ENCODE measurements at regions not wholly inside any gene's neighbourhood (a gene's known extent, or its start where the extent isn't known, plus 50 kb on each side); places are given as distances from the start of the nearest gene placed in this dataset.

DNA sequence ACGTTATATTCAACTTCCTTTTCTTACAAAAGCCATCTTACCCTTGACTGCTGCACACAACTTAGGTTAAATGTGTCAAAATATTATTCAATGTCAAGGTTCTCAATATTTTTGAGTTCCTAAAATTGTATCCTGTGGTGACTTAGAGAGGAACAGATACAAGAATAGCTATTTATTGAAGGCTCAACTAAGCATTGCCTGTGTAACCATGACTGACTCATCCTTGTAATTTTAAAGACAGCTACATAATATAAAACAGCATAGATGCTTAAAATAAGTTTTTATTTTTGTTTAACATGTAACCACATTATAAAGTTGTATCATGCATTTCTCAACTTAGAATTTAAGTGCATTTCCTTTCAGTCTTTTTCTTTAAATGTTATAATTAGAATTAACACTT, 312.9 kb upstream of the RGMB start:
- WGBS = 38% methylated on average over 1 of the region's 1 CpG
- no peaks in the 10 kb centered on the region for H3K27me3 ChIP-seq (ENCODE audit: control insufficient read depth in 2 of 2, insufficient read depth in 1 of 2, low read length in 1 of 2)
- H3K9me3 ChIP-seq (ENCODE audit: control insufficient read depth in 2 of 2, insufficient read depth in 1 of 2, low read length in 1 of 2) = no peaks in the 10 kb centered on the region
- H3K4me1 ChIP-seq (ENCODE audit: control insufficient read depth in 2 of 2, insufficient read depth in 2 of 2, low read length in 2 of 2) = no peaks in the 10 kb centered on the region
- no peaks in the 10 kb centered on the region for H3K36me3 ChIP-seq (ENCODE audit: control insufficient read depth in 2 of 2, insufficient read depth in 2 of 2, low read length in 1 of 2)
- H3K4me3 ChIP-seq (ENCODE audit: low read length in 2 of 2) = no peak overlapping the region
- no peak overlapping the region for H3K27ac ChIP-seq (ENCODE audit: low read depth in 1 of 2, low read length in 1 of 2)
- no peak for DNase-seq (ENCODE audit: low read depth in 6 of 9, low spot score in 9 of 9)

DNA sequence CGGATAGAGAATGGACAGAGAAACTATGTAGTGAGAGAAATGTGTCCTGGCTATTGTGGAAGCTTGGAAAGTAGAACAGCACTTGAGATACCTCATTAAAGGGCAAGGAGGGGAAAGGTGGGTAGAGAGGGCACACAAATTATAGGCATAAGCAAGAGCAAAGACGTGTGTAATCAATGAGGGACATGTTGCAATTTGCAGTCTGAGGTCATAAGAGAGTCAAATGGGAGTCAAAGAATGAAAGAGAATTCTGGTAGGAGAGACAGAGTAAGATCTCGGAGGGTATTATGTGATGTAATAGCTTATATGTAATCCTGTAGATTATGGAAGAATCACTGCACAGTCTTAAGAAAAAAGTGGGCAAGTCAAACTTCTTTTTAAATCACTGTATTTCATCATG, 312.0 kb upstream of the RGMB start:
- no peak overlapping the region for H3K27ac ChIP-seq (ENCODE audit: low read depth in 1 of 2, low read length in 1 of 2)
- 90% methylated on average over 3 of the region's 3 CpGs for WGBS
- no peak for DNase-seq (ENCODE audit: low read depth in 6 of 9, low spot score in 9 of 9)
- peaks cover 0 to 4% of the 10 kb centered on the region in 2 donors for H3K9me3 ChIP-seq (ENCODE audit: control insufficient read depth in 2 of 2, insufficient read depth in 1 of 2, low read length in 1 of 2)
- H3K27me3 ChIP-seq (ENCODE audit: control insufficient read depth in 2 of 2, insufficient read depth in 1 of 2, low read length in 1 of 2) = no peaks in the 10 kb centered on the region
- no peaks in the 10 kb centered on the region for H3K36me3 ChIP-seq (ENCODE audit: control insufficient read depth in 2 of 2, insufficient read depth in 2 of 2, low read length in 1 of 2)
- H3K4me3 ChIP-seq (ENCODE audit: low read length in 2 of 2) = no peak overlapping the region
- H3K4me1 ChIP-seq (ENCODE audit: control insufficient read depth in 2 of 2, insufficient read depth in 2 of 2, low read length in 2 of 2) = no peaks in the 10 kb centered on the region

DNA sequence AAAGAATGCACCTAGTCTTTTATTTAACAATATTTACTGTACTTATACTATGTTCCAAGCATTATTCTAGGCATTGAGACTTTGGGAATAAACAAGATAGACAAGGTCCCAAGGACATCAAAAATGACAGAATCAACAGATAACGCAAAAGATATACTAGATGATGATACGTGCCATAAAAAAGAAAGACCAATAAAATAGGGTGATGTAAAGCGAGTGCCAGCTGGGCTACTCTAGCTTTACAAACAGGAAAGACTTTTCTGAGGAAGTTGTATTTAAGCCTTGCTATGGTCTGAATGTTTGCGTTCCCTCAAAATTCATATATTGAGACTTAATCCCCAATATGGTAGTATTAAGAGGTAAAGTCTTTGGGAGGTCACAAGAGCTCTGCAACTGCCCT, 310.2 kb upstream of the RGMB start:
- H3K4me1 ChIP-seq (ENCODE audit: control insufficient read depth in 2 of 2, insufficient read depth in 2 of 2, low read length in 2 of 2) = no peaks in the 10 kb centered on the region
- no peaks in the 10 kb centered on the region for H3K27me3 ChIP-seq (ENCODE audit: control insufficient read depth in 2 of 2, insufficient read depth in 1 of 2, low read length in 1 of 2)
- no peaks in the 10 kb centered on the region for H3K36me3 ChIP-seq (ENCODE audit: control insufficient read depth in 2 of 2, insufficient read depth in 2 of 2, low read length in 1 of 2)
- H3K9me3 ChIP-seq (ENCODE audit: control insufficient read depth in 2 of 2, insufficient read depth in 1 of 2, low read length in 1 of 2) = peaks cover 0 to 6% of the 10 kb centered on the region in 2 donors
- no peak overlapping the region for H3K27ac ChIP-seq (ENCODE audit: low read depth in 1 of 2, low read length in 1 of 2)
- no peak for DNase-seq (ENCODE audit: low read depth in 6 of 9, low spot score in 9 of 9)
- no peak overlapping the region for H3K4me3 ChIP-seq (ENCODE audit: low read length in 2 of 2)
- 81% methylated on average over 4 of the region's 4 CpGs for WGBS

DNA sequence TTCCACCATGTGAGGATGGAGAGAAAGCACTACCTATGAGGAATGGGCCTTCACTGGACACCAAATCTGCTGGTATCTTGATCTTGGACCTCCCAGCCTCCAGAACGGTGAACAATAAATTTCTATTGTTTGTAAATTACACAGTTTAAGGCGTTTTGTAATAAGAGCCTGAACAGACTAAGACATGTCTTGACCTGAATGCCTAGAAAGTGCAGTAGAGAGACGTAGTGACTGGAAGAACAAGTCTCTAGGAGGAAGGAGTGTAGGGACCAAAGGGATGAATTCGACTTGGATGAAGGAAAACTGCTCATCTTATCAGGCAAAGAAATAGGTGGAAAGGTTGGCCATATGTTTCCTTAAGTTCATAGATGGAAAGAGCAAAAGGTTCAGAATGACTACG, 309.8 kb upstream of the RGMB start:
- H3K4me3 ChIP-seq (ENCODE audit: low read length in 2 of 2) = no peak overlapping the region
- no peak overlapping the region for H3K27ac ChIP-seq (ENCODE audit: low read depth in 1 of 2, low read length in 1 of 2)
- 64% methylated on average over 5 of the region's 5 CpGs for WGBS
- H3K36me3 ChIP-seq (ENCODE audit: control insufficient read depth in 2 of 2, insufficient read depth in 2 of 2, low read length in 1 of 2) = no peaks in the 10 kb centered on the region
- no peak for DNase-seq (ENCODE audit: low read depth in 6 of 9, low spot score in 9 of 9)
- no peaks in the 10 kb centered on the region for H3K27me3 ChIP-seq (ENCODE audit: control insufficient read depth in 2 of 2, insufficient read depth in 1 of 2, low read length in 1 of 2)
- H3K9me3 ChIP-seq (ENCODE audit: control insufficient read depth in 2 of 2, insufficient read depth in 1 of 2, low read length in 1 of 2) = peaks cover 0 to 6% of the 10 kb centered on the region in 2 donors
- no peaks in the 10 kb centered on the region for H3K4me1 ChIP-seq (ENCODE audit: control insufficient read depth in 2 of 2, insufficient read depth in 2 of 2, low read length in 2 of 2)

DNA sequence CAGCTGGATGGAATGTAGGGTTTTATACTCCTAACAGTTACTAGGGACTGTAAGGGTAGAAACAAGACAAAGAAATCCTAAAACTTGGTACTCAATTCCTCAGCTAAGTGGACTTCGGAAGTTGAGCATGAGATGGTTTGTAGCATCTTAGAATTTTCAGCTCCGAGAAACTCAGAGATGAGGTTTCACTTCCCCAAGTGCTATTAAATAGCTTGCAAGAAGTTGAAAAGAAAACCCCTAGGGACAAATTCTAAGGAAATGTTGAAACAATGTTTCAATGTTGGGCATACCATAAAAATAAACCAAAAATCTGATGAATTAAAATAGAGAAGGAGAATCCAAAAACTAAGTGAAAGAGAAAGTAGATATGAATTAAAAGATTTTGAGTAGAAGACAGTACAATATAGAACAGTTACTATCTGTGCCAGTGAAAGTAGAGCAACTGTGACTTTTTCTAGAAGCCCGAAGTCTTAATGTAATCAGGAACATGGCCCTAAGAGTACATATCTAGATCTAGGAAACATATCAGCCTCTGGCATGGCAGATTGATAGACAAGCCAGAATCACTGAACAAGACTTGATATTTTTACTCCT, 308.6 kb upstream of the RGMB start:
- no peak overlapping the region for H3K27ac ChIP-seq (ENCODE audit: low read depth in 1 of 2, low read length in 1 of 2)
- H3K36me3 ChIP-seq (ENCODE audit: control insufficient read depth in 2 of 2, insufficient read depth in 2 of 2, low read length in 1 of 2) = no peaks in the 10 kb centered on the region
- DNase-seq (ENCODE audit: low read depth in 6 of 9, low spot score in 9 of 9) = no peak
- no peaks in the 10 kb centered on the region for H3K4me1 ChIP-seq (ENCODE audit: control insufficient read depth in 2 of 2, insufficient read depth in 2 of 2, low read length in 2 of 2)
- peaks cover 0 to 6% of the 10 kb centered on the region in 2 donors for H3K9me3 ChIP-seq (ENCODE audit: control insufficient read depth in 2 of 2, insufficient read depth in 1 of 2, low read length in 1 of 2)
- H3K27me3 ChIP-seq (ENCODE audit: control insufficient read depth in 2 of 2, insufficient read depth in 1 of 2, low read length in 1 of 2) = no peaks in the 10 kb centered on the region
- H3K4me3 ChIP-seq (ENCODE audit: low read length in 2 of 2) = no peak overlapping the region
- WGBS = 92% methylated on average over 3 of the region's 3 CpGs

DNA sequence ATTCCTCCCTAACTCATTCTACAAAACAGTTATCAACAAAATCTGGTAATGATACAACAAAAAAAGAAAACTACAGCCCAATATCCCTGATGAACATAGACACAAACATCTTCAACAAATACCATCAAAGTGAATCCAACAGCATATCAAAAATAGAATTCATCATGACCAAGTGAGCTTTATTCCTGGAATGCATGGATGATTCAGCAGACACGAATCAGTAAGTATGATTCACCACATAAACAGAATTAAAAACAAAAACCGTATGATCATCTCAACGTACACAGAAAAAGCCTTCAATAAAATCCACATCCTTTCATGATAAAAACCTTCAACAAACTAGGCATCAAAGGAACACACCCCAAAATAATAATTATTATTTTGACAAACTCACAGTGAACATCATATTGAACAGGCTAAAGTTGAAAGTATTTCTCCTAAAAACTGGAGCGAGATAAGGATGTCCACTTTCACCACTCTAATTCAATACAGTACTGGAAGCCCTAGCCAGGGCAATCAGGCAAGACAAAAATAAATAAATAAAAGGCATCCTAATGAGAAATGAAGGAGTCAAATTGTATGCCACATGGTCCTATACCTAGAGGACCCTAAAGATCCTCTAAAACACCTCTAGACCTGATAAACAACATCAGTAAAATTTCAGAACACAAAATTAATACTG, 305.1 kb upstream of the RGMB start:
- no peaks in the 10 kb centered on the region for H3K36me3 ChIP-seq (ENCODE audit: control insufficient read depth in 2 of 2, insufficient read depth in 2 of 2, low read length in 1 of 2)
- H3K9me3 ChIP-seq (ENCODE audit: control insufficient read depth in 2 of 2, insufficient read depth in 1 of 2, low read length in 1 of 2) = peaks cover 0 to 6% of the 10 kb centered on the region in 2 donors
- no peak overlapping the region for H3K27ac ChIP-seq (ENCODE audit: low read depth in 1 of 2, low read length in 1 of 2)
- DNase-seq (ENCODE audit: low read depth in 6 of 9, low spot score in 9 of 9) = no peak
- 89% methylated on average over 4 of the region's 4 CpGs for WGBS
- H3K4me3 ChIP-seq (ENCODE audit: low read length in 2 of 2) = no peak overlapping the region
- H3K27me3 ChIP-seq (ENCODE audit: control insufficient read depth in 2 of 2, insufficient read depth in 1 of 2, low read length in 1 of 2) = no peaks in the 10 kb centered on the region
- no peaks in the 10 kb centered on the region for H3K4me1 ChIP-seq (ENCODE audit: control insufficient read depth in 2 of 2, insufficient read depth in 2 of 2, low read length in 2 of 2)

- H3K4me1 ChIP-seq (ENCODE audit: control insufficient read depth in 2 of 2, insufficient read depth in 2 of 2, low read length in 2 of 2) = no peaks in the 10 kb centered on the region
- DNase-seq (ENCODE audit: low read depth in 6 of 9, low spot score in 9 of 9) = no peak
- WGBS = 97% methylated on average over 2 of the region's 2 CpGs
- H3K27ac ChIP-seq (ENCODE audit: low read depth in 1 of 2, low read length in 1 of 2) = no peak overlapping the region
- no peak overlapping the region for H3K4me3 ChIP-seq (ENCODE audit: low read length in 2 of 2)
- no peaks in the 10 kb centered on the region for H3K36me3 ChIP-seq (ENCODE audit: control insufficient read depth in 2 of 2, insufficient read depth in 2 of 2, low read length in 1 of 2)
- H3K9me3 ChIP-seq (ENCODE audit: control insufficient read depth in 2 of 2, insufficient read depth in 1 of 2, low read length in 1 of 2) = peaks cover 0 to 6% of the 10 kb centered on the region in 2 donors
- no peaks in the 10 kb centered on the region for H3K27me3 ChIP-seq (ENCODE audit: control insufficient read depth in 2 of 2, insufficient read depth in 1 of 2, low read length in 1 of 2)
Observed at GRCh38 chr5:98470747-98471146, 302.7 kb upstream of the RGMB start.

DNA sequence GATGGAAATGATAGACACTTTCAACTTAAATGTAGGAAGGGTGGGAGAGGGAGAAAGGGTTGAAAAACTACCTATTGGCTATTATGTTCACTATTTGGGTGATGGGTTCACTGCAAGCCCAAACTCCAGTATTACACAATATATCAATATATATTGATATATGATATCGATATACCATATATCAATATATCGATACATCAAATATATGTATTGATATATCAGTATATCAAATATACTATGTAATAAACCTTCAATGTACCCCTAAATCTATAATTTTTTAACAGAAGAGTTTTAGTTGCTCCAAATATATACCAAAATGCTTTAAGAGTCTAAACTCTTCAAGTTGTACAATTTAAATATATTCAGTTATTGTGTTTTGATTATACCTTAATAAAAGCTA, 302.0 kb upstream of the RGMB start:
- no peaks in the 10 kb centered on the region for H3K4me1 ChIP-seq (ENCODE audit: control insufficient read depth in 2 of 2, insufficient read depth in 2 of 2, low read length in 2 of 2)
- H3K9me3 ChIP-seq (ENCODE audit: control insufficient read depth in 2 of 2, insufficient read depth in 1 of 2, low read length in 1 of 2) = peaks cover 0 to 3% of the 10 kb centered on the region in 2 donors
- WGBS = over 99% methylated on average over 2 of the region's 2 CpGs
- no peaks in the 10 kb centered on the region for H3K27me3 ChIP-seq (ENCODE audit: control insufficient read depth in 2 of 2, insufficient read depth in 1 of 2, low read length in 1 of 2)
- H3K27ac ChIP-seq (ENCODE audit: low read depth in 1 of 2, low read length in 1 of 2) = no peak overlapping the region
- H3K36me3 ChIP-seq (ENCODE audit: control insufficient read depth in 2 of 2, insufficient read depth in 2 of 2, low read length in 1 of 2) = no peaks in the 10 kb centered on the region
- no peak for DNase-seq (ENCODE audit: low read depth in 6 of 9, low spot score in 9 of 9)
- no peak overlapping the region for H3K4me3 ChIP-seq (ENCODE audit: low read length in 2 of 2)

DNA sequence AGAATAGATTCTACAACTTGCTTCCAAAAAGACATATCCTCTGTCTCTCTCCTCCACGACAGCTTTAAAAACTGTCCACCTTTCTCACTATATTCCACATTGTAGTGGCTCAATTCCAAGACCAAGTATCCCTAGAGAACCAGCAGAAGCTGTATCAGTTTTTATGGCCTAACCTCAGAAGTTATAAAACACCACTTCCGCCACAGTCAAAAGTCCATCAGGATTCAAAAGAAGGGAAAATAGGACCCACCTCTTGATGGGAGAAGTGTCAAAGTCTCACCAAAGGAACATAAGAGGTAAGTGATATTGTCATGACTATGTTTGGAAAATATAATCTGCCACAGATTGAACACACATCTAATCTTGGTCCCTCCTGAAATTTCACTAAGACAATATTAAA, 299.2 kb upstream of the RGMB start:
- DNase-seq (ENCODE audit: low read depth in 6 of 9, low spot score in 9 of 9) = no peak
- no peaks in the 10 kb centered on the region for H3K9me3 ChIP-seq (ENCODE audit: control insufficient read depth in 2 of 2, insufficient read depth in 1 of 2, low read length in 1 of 2)
- no peaks in the 10 kb centered on the region for H3K36me3 ChIP-seq (ENCODE audit: control insufficient read depth in 2 of 2, insufficient read depth in 2 of 2, low read length in 1 of 2)
- no peak overlapping the region for H3K4me3 ChIP-seq (ENCODE audit: low read length in 2 of 2)
- WGBS = 97% methylated on average over 2 of the region's 2 CpGs
- H3K4me1 ChIP-seq (ENCODE audit: control insufficient read depth in 2 of 2, insufficient read depth in 2 of 2, low read length in 2 of 2) = no peaks in the 10 kb centered on the region
- H3K27ac ChIP-seq (ENCODE audit: low read depth in 1 of 2, low read length in 1 of 2) = no peak overlapping the region
- no peaks in the 10 kb centered on the region for H3K27me3 ChIP-seq (ENCODE audit: control insufficient read depth in 2 of 2, insufficient read depth in 1 of 2, low read length in 1 of 2)

All from thymus (tissue), 11 donors.